ENCODE measurements at regions not wholly inside any gene's neighbourhood (a gene's known extent, or its start where the extent isn't known, plus 50 kb on each side); places are given as distances from the start of the nearest gene placed in this dataset.

DNA sequence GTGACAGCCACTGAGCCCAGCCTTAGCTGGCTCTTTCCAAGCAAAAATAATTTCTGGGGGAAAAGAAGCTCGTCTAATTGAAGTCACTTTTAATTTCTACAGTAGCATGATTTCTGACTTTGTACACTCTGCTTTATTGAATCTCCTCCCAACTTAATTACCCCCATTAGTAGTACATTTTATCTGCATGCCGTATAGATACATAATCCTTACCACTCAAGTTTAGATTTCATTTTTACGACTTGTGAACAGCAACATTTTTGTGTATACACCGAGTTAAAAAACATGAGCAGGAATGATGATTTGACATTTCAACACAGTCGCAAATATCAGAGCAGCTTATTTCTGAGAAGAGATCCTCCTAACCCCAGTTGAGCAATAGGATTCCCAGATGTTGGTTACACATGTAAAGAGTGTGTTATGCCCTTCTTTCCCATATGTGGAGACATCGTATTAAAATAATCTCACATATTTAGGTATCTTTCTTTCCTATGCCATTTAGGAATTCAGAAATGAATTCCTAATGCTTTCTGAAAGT is 127.3 kb upstream of the MTHFD1L start:
- Histone ChIP-seq H3K27me3 (no peaks in the 10 kb centered on the region), H3K4me1 (no peaks in the 10 kb centered on the region), H3K4me3 (no peak overlapping the region), H3K27ac (no peak overlapping the region), H3K36me3 (peaks cover 9% of the 10 kb centered on the region), H3K9me3 (no peaks in the 10 kb centered on the region)
- TF ChIP-seq POLR2A (IDR thresholded peaks at IDR 0.05), result no peak
- TF ChIP-seq, protein P1, sequence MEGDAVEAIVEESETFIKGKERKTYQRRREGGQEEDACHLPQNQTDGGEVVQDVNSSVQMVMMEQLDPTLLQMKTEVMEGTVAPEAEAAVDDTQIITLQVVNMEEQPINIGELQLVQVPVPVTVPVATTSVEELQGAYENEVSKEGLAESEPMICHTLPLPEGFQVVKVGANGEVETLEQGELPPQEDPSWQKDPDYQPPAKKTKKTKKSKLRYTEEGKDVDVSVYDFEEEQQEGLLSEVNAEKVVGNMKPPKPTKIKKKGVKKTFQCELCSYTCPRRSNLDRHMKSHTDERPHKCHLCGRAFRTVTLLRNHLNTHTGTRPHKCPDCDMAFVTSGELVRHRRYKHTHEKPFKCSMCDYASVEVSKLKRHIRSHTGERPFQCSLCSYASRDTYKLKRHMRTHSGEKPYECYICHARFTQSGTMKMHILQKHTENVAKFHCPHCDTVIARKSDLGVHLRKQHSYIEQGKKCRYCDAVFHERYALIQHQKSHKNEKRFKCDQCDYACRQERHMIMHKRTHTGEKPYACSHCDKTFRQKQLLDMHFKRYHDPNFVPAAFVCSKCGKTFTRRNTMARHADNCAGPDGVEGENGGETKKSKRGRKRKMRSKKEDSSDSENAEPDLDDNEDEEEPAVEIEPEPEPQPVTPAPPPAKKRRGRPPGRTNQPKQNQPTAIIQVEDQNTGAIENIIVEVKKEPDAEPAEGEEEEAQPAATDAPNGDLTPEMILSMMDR (IDR thresholded peaks at IDR 0.05), result no peak
- no peak for TF ChIP-seq EP300 (IDR thresholded peaks at IDR 0.05)
- no peak for TF ChIP-seq POLR2AphosphoS5 (IDR thresholded peaks at IDR 0.05)
- WGBS, result 80% methylated on average over 6 of the region's 6 CpGs
- no peak for DNase-seq (ENCODE audit: low spot score in 2 of 2)

DNA sequence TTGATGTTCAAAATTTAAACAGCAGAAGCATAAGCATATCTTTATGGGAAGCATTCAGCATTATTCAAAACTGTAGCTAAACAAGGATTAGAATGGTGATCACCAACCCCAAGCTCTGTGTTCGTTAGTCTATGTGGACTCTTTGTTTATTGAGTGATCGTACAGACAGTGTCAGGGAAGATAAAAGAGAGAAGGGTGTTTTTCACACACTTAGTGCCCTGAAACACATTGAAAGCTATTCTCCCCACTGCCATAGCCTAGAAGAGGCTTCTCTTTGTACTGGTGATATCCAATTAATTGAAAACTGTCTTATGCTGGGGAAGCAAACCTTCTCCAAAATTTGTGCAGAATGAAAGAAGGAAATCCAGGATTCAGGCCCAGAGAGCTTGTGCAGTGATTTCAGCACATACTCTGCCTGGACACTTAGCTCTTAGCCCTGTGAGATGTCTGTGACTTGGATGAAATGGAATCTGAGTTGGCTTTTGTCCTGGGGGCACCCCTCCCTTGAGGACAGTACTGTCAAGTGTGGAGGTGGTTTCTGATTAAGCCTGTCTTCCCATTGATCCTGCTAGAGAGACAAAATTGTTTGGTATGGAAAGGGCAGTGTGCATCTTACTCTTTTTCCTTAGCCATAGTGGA is 125.7 kb upstream of the MTHFD1L start:
- Histone ChIP-seq H3K4me1 (no peaks in the 10 kb centered on the region), H3K27ac (no peak overlapping the region), H3K36me3 (no peaks in the 10 kb centered on the region), H3K27me3 (no peaks in the 10 kb centered on the region), H3K4me3 (no peak overlapping the region), H3K9me3 (no peaks in the 10 kb centered on the region)
- no peak for TF ChIP-seq EP300 (IDR thresholded peaks at IDR 0.05)
- no peak for DNase-seq (ENCODE audit: low spot score in 2 of 2)
- WGBS, result 96% methylated on average over 2 of the region's 2 CpGs

GRCh38 chr6:150740453-150740852 is 125.0 kb upstream of the MTHFD1L start:
- no peak for DNase-seq (ENCODE audit: low spot score in 2 of 2)
- 71% methylated on average over 8 of the region's 8 CpGs for WGBS
- Histone ChIP-seq H3K27ac (no peak overlapping the region), H3K4me3 (no peak overlapping the region), H3K36me3 (no peaks in the 10 kb centered on the region), H3K27me3 (no peaks in the 10 kb centered on the region), H3K9me3 (no peaks in the 10 kb centered on the region), H3K4me1 (no peaks in the 10 kb centered on the region)
- TF ChIP-seq, protein P1 (IDR thresholded peaks at IDR 0.05), result no peak
- no peak for TF ChIP-seq POLR2A (IDR thresholded peaks at IDR 0.05)
- no peak for TF ChIP-seq POLR2AphosphoS5 (IDR thresholded peaks at IDR 0.05)
- TF ChIP-seq EP300 (IDR thresholded peaks at IDR 0.05), result no peak

DNA sequence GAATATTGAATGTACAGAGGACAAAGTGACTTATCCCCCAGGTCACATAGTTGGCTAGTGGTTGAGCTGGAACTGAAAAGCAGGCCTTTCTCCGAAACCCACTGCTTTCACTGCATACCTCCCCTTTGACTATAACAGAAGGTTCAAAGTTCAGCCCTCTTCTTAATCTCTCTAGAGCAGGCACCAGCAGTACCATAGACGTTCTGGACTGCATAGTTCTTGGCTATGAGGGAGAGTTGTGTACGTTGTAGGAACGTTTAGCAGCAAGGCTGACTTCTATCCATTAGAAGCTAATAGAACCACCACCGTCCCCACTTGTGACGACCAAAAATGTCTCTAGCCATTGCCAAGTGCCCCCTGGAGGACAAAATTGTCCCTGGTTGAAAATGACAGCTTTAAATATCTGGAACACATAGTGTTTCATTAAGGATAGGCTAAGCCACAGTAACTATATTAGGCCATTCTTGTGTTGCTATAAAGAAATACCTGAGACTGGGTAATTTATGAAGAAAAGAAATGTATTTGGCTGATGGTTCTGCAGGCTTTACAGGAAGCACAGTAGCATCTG is 123.8 kb upstream of the MTHFD1L start:
- no peaks in the 10 kb centered on the region for H3K36me3 ChIP-seq
- no peaks in the 10 kb centered on the region for H3K4me1 ChIP-seq
- H3K27ac ChIP-seq, result no peak overlapping the region
- TF ChIP-seq, protein P1 (IDR thresholded peaks at IDR 0.05), result peak in 1 of 2 donors; percentile 16
- no peak for TF ChIP-seq POLR2A (IDR thresholded peaks at IDR 0.05)
- DNase-seq (ENCODE audit: low spot score in 2 of 2), result no peak
- H3K4me3 ChIP-seq, result no peak overlapping the region
- no peaks in the 10 kb centered on the region for H3K9me3 ChIP-seq
- no peaks in the 10 kb centered on the region for H3K27me3 ChIP-seq
- 69% methylated on average over 6 of the region's 6 CpGs for WGBS

GRCh38 chr6:150744522-150745260 is 120.8 kb upstream of the MTHFD1L start:
- DNase-seq (ENCODE audit: low spot score in 2 of 2), result no peak
- H3K27me3 ChIP-seq, result no peaks in the 10 kb centered on the region
- no peak overlapping the region for H3K27ac ChIP-seq
- H3K9me3 ChIP-seq, result no peaks in the 10 kb centered on the region
- H3K36me3 ChIP-seq, result no peaks in the 10 kb centered on the region
- H3K4me3 ChIP-seq, result no peak overlapping the region
- no peak for TF ChIP-seq POLR2AphosphoS5 (IDR thresholded peaks at IDR 0.05)
- no peak for TF ChIP-seq EP300 (IDR thresholded peaks at IDR 0.05)
- no peak for TF ChIP-seq POLR2A (IDR thresholded peaks at IDR 0.05)
- TF ChIP-seq, protein P1 (IDR thresholded peaks at IDR 0.05), result no peak
- no peaks in the 10 kb centered on the region for H3K4me1 ChIP-seq
- 91% methylated on average over 2 of the region's 2 CpGs for WGBS
